Breast epithelium (tissue), 4 donors: ENCODE measurements at regions not wholly inside any gene's neighbourhood (a gene's known extent, or its start where the extent isn't known, plus 50 kb on each side); places are given as distances from the start of the nearest gene placed in this dataset.

Experiments used
- DNase-seq, 2 donors: peaks; one replicate each; pipeline ENCODE4 v3.0.0-alpha.2; 2019; ENCODE audit warnings: low spot score in 2 of 2
- H3K27ac ChIP-seq, 2 donors: fragments of 200-600 bp; sonication (generic) in 1 of 2; one replicate each; pipeline ENCODE4 v1.5.1; 2016 to 2019; ENCODE audit warnings: mild to moderate bottlenecking in 1 of 2
- H3K27me3 ChIP-seq, 2 donors: fragments of 200-600 bp; sonication (generic) in 1 of 2; one replicate each; pipeline versions ENCODE4 v1.5.1 to v1.6.0; 2017 to 2019; ENCODE audit warnings: control low read depth in 1 of 2, mild to moderate bottlenecking in 1 of 2
- H3K36me3 ChIP-seq: fragments of 200-600 bp; one replicate; pipeline ENCODE4 v1.5.1; 2019
- H3K4me1 ChIP-seq, 2 donors: fragments of 200-600 bp; sonication (generic); one replicate each; pipeline ENCODE4 v1.5.1; 2016 to 2019; ENCODE audit warnings: control low read depth in 1 of 2
- H3K4me3 ChIP-seq, 3 donors: fragments of 200-600 bp; sonication (generic); 1 replicate in 2 of 3; 2 replicates in 1 of 3; pipeline ENCODE4 v1.5.1; 2016 to 2019; ENCODE audit warnings: mild to moderate bottlenecking in 3 of 3, moderate library complexity in 2 of 3
- H3K9me3 ChIP-seq, 2 donors: fragments of 200-600 bp; sonication (generic) in 1 of 2; one replicate each; pipeline ENCODE4 v1.5.1; 2016 to 2019; ENCODE audit warnings: control low read depth in 1 of 2
- POLR2A ChIP-seq: fragments of 450-650 bp; IDR thresholded peaks from one replicate; pipeline ENCODE4 v1.6.1; 2016; ENCODE audit warnings: antibody characterized with exemption, mild to moderate bottlenecking, moderate library complexity
- POLR2AphosphoS5 ChIP-seq, 3 donors: sonication (generic); formaldehyde crosslinking; IDR thresholded peaks; one replicate each; pipeline ENCODE4 v1.6.1; 2017; ENCODE audit warnings: antibody characterized with exemption in 3 of 3
- intact Hi-C: fragments of 100-400 bp; cut with DNase I; formaldehyde crosslinking; loops from one replicate; pipeline ENCODE4 v1.15.1; 2023; ENCODE audit warnings: low total_unique reads
- TF ChIP-seq, protein P1 (sequence below), 3 donors: fragments of 450-650 bp; IDR thresholded peaks; one replicate each; pipeline ENCODE4 v1.5.1; 2016 to 2017; ENCODE audit warnings: antibody characterized with exemption in 3 of 3, mild to moderate bottlenecking in 3 of 3, moderate library complexity in 3 of 3

DNA sequence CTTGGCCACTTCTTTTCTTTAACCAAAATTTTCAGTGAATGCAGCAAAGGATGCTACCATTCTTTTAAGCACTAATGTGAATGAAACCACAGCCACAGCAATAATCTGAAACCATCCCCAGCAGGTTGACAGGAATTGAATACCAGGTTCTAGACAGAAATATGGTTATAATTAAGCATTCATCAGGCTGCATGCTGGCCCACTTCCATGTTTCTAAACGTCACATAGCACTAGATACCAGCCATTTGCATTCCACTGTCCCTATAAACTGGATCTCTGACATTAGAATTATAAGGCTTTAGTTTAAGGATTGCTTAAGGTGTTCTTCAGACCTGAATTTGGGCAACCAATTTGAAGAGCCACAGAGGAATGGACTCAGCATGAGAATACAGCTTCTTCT, 340.8 kb upstream of the KLF6 start:
- Histone ChIP-seq H3K4me3 (no peak overlapping the region), H3K27ac (no peak overlapping the region), H3K27me3 (no peaks in the 10 kb centered on the region), H3K9me3 (peaks cover 3 to 5% of the 10 kb centered on the region in 2 donors), H3K4me1 (peaks cover 0 to 5% of the 10 kb centered on the region in 2 donors), H3K36me3 (no peaks in the 10 kb centered on the region)
- DNase-seq, result no peak
- TF ChIP-seq POLR2AphosphoS5 (IDR thresholded peaks at IDR 0.05), result no peak
- TF ChIP-seq, protein P1, sequence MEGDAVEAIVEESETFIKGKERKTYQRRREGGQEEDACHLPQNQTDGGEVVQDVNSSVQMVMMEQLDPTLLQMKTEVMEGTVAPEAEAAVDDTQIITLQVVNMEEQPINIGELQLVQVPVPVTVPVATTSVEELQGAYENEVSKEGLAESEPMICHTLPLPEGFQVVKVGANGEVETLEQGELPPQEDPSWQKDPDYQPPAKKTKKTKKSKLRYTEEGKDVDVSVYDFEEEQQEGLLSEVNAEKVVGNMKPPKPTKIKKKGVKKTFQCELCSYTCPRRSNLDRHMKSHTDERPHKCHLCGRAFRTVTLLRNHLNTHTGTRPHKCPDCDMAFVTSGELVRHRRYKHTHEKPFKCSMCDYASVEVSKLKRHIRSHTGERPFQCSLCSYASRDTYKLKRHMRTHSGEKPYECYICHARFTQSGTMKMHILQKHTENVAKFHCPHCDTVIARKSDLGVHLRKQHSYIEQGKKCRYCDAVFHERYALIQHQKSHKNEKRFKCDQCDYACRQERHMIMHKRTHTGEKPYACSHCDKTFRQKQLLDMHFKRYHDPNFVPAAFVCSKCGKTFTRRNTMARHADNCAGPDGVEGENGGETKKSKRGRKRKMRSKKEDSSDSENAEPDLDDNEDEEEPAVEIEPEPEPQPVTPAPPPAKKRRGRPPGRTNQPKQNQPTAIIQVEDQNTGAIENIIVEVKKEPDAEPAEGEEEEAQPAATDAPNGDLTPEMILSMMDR (IDR thresholded peaks at IDR 0.05), result no peak
- TF ChIP-seq POLR2A, result no peak
- intact Hi-C loops, result no loop called here

DNA sequence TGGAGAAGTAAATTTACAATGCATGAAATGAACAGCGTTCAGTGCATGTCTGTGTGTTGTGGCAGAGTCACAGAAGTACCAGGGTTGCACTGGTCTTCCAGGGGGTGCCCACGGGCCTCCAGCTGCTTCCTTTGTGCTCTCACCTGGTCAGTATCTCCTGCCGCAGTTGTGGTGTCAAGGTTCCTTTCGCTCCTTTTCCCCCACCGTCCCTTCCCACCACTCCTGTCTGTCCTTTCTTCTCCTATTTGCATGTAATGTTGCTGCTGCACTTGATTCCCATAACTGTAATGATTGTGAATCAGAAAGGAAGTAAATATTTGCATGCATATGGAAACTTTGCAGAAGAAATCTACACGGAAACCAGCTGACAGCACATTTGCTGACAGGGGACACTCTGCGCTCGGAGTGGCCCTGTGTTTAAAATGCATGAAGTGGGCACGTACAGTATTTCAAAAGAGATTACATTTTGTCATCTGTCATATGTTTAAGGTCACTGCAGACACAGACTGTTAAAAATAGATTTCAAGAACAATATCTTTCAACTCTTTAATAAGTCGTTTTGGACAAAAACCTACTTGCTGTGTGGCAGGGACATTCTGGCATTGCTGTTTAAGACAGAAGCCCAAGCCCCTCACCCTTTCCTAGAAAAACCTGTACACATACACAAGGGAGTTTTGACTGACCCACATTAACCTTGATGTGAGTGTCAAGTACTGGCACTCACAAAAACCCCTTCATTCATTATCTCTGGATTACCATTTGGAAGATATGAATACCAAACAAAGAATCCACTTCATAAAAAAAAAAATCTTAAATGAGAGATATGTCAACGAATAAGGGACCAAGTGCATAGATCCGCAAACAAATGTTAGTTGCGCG, 336.7 kb upstream of the KLF6 start:
- H3K27ac ChIP-seq, result no peak overlapping the region
- no peak for DNase-seq
- no peaks in the 10 kb centered on the region for H3K27me3 ChIP-seq
- peaks cover 3 to 5% of the 10 kb centered on the region in 2 donors for H3K9me3 ChIP-seq
- H3K36me3 ChIP-seq, result no peaks in the 10 kb centered on the region
- intact Hi-C loops, result no loop called here
- TF ChIP-seq, protein P1 (IDR thresholded peaks at IDR 0.05), result no peak
- TF ChIP-seq POLR2AphosphoS5 (IDR thresholded peaks at IDR 0.05) (no peak), POLR2A (no peak)
- H3K4me3 ChIP-seq, result no peak overlapping the region
- no peaks in the 10 kb centered on the region for H3K4me1 ChIP-seq

DNA sequence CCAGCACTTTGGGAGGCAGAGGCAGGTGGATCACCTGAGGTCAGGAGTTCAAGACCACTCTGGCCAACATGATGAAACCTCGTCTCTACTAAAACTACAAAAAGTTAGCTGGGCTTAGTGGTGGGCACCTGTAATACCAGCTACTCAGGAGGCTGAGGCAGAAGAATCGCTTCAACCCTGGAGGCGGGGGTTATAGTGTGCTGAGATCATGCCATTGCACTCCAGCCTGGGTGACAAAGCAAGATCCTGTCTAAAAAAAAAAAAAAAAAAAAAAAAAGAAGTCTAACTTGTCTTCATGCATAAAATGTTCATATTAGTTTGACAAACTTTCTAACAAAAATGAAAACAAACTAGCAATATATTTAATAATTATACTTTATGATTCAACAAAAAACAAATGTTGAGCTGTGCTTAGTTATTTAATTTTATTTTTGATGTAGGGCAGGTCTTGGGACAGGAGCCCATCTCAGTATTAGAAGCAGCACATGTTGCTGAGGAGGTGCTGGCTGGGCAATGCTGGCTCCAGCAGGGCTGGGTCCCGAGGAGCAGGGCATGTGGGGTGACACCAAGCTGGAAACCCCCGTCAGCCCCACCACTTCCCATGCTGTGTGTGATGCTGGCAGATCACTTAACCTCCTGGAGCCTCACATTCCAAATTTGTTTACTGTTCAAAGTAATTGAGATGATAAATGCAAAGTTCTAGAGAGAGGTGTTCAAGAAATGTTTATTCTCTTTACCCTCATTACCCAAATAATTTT, 335.3 kb upstream of the KLF6 start:
- H3K4me1 ChIP-seq, result no peaks in the 10 kb centered on the region
- intact Hi-C loops, result no loop called here
- no peaks in the 10 kb centered on the region for H3K27me3 ChIP-seq
- DNase-seq, result no peak
- no peaks in the 10 kb centered on the region for H3K36me3 ChIP-seq
- TF ChIP-seq, protein P1 (IDR thresholded peaks at IDR 0.05), result no peak
- TF ChIP-seq POLR2A (no peak), POLR2AphosphoS5 (IDR thresholded peaks at IDR 0.05) (no peak)
- no peak overlapping the region for H3K27ac ChIP-seq
- H3K9me3 ChIP-seq, result peaks cover 3 to 5% of the 10 kb centered on the region in 2 donors
- H3K4me3 ChIP-seq, result no peak overlapping the region

DNA sequence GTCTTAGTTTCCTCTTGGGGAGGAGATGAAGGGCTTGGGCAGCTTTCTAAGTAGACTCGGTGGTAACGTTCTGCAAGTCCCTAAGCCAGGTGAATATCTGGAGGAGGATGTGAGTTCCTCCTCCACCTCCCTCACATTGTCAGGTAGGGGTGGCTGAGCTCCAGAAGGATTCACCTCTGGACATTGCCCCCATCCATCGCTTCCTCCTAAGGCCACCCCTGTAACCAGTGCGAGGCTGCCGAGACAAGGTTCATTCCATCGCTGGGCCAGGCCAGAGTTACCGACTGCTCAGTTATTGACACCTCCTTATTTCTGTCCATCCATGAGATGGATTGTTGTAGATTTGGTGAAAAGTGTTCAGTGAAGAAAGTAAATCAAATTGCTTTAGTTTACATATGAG, 334.1 kb upstream of the KLF6 start:
- TF ChIP-seq POLR2A (no peak), POLR2AphosphoS5 (IDR thresholded peaks at IDR 0.05) (no peak)
- TF ChIP-seq, protein P1 (IDR thresholded peaks at IDR 0.05), result no peak
- no peaks in the 10 kb centered on the region for H3K9me3 ChIP-seq
- no peaks in the 10 kb centered on the region for H3K27me3 ChIP-seq
- no peaks in the 10 kb centered on the region for H3K36me3 ChIP-seq
- no peak overlapping the region for H3K4me3 ChIP-seq
- DNase-seq, result no peak
- intact Hi-C loops, result no loop called here
- H3K4me1 ChIP-seq, result no peaks in the 10 kb centered on the region
- no peak overlapping the region for H3K27ac ChIP-seq

DNA sequence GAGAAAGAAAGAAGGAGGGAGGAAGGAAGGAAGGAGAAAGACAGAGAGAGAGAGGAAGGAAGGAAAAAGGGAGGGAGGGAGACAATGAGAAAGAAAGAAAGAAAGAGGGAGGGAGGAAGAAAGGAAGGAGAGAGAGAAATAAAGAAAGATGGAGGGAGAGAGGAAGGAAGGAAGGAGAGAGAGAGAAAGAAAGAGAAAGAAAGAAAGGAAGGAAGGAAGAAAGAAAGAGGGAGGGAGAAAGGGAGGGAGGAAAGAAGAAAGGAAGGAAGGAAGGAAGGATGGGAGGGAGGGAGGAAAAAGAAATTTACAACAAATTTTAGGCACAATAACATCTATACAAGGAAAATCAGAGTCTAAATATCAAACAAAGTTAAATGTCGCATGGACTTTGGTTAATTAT, 332.6 kb upstream of the KLF6 start:
- Histone ChIP-seq H3K4me3 (no peak overlapping the region), H3K27ac (no peak overlapping the region), H3K9me3 (no peaks in the 10 kb centered on the region), H3K36me3 (no peaks in the 10 kb centered on the region), H3K27me3 (no peaks in the 10 kb centered on the region), H3K4me1 (no peaks in the 10 kb centered on the region)
- intact Hi-C loops, result no loop called here
- no peak for TF ChIP-seq POLR2AphosphoS5 (IDR thresholded peaks at IDR 0.05)
- TF ChIP-seq POLR2A, result no peak
- TF ChIP-seq, protein P1 (IDR thresholded peaks at IDR 0.05), result no peak
- DNase-seq, result no peak
